ENCODE measurements at regions not wholly inside any gene's neighbourhood (a gene's known extent, or its start where the extent isn't known, plus 50 kb on each side); places are given as distances from the start of the nearest gene placed in this dataset.

DNA sequence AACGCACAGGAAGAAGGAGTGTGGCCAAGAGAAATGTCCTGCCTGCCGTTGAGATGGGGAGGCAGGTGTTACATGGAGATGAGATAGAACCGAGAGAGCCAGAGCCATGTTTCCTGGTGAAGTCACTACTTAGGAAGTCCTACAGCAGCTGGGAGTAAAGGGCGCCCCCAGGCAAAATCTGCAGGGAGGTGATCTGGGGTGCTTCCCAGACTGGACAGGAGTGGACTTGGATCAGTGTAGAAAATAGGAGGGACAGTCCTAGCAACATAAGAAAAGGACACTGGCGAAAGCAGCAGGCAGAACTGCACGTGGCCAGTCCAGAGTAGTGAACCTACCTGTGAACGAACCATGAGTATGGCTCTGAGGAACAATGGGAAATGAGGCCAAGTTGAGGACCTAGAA, 85.3 kb downstream of the CD164 start:
- CTCF ChIA-PET = interaction anchor here (0.9 to 1.3 kb wide), 2 partner anchors 11 to 62 kb away, joined by 3 read pairs; no protein-coding TSS in a partner anchor
- Mint-ChIP-seq H3K36me3 (ENCODE audit: low read depth) (no peaks in the 10 kb centered on the region), H3K4me3 (no peak overlapping the region), H3K9me3 (no peaks in the 10 kb centered on the region), H3K4me1 (ENCODE audit: low read depth) (no peaks in the 10 kb centered on the region), H3K27me3 (peaks cover 7% of the 10 kb centered on the region), H3K27ac (no peak overlapping the region)
- intact Hi-C loops (cut with micrococcal nuclease) = no loop called here
- DNase-seq (no peak), ATAC-seq (no peak)
- no peak for TF ChIP-seq CTCF (IDR thresholded peaks at IDR 0.05)
- POLR2A ChIA-PET = no interaction called here

DNA sequence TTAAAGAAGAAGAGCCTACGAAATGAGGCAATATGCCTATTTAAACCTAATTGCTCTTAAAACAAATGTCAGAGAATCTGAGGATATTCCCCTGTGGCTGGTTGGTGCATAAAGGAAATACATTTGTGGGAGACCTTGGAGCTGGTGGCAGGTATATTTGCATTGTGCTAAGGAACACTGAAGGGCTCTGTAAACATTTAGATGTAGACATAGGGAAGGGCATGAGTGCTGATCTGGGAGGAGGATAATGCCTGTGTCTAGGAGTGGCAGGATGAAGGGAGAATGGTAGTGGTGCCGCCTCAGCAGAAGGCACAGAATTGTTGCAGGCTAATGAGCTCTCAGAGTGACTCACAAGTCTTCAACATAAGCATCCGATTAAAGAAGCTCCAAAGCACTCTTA, 85.8 kb downstream of the CD164 start:
- peaks cover 7% of the 10 kb centered on the region for H3K27me3 Mint-ChIP-seq
- intact Hi-C loops (cut with micrococcal nuclease) = no loop called here
- ChIA-PET CTCF (interaction anchor here (0.9 to 1.3 kb wide), 3 partner anchors 12 to 119 kb away, joined by 3 read pairs; no protein-coding TSS in a partner anchor), POLR2A (no interaction called here)
- no peak overlapping the region for H3K4me3 Mint-ChIP-seq
- no peaks in the 10 kb centered on the region for H3K4me1 Mint-ChIP-seq (ENCODE audit: low read depth)
- no peaks in the 10 kb centered on the region for H3K9me3 Mint-ChIP-seq
- no peak for TF ChIP-seq CTCF (IDR thresholded peaks at IDR 0.05)
- DNase-seq (no peak), ATAC-seq (no peak)
- no peak overlapping the region for H3K27ac Mint-ChIP-seq
- H3K36me3 Mint-ChIP-seq (ENCODE audit: low read depth) = no peaks in the 10 kb centered on the region

GRCh38 chr6:109295774-109296156, 86.5 kb downstream of the CD164 start:
- H3K4me3 Mint-ChIP-seq = no peak overlapping the region
- CTCF ChIA-PET = interaction anchor here (1.0 to 1.3 kb wide), 3 partner anchors 11 to 118 kb away, joined by 3 to 4 read pairs (median 3); no protein-coding TSS in a partner anchor
- intact Hi-C loops (cut with micrococcal nuclease) = no loop called here

DNA sequence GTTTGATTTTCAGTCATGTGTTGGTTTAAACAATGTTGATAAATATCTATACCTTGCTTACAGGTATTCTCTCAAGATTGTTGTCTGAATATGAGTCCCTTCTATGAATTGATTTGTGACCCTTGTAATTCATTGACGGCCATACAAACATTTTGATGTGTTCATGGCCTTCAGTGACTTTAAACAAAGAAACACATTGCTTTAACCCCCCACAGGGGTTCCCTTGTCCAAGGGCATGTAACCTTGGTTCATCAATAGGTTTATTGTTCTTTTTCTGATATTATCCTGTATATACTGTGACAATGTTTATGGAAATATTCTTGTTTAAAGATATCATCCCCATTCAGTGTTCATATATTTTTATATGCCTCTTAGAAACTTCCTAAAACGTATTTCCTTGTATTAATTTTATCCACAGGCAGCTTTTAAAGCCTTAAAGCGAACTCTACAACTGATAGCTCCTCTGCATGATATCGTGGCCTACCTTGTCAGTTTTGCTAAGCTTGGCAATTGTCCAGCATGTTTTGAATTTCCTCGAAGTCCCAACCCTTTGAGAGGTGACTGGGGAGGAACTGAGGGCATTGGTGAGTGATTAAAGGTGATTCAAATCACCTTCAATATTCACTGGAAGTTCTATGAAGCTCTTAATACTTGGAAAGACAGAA, 87.0 kb downstream of the CD164 start:
- Mint-ChIP-seq H3K27me3 (peaks cover 4% of the 10 kb centered on the region), H3K36me3 (ENCODE audit: low read depth) (no peaks in the 10 kb centered on the region), H3K4me1 (ENCODE audit: low read depth) (no peaks in the 10 kb centered on the region), H3K27ac (no peak overlapping the region), H3K9me3 (no peaks in the 10 kb centered on the region), H3K4me3 (no peak overlapping the region)
- no peak for DNase-seq
- CTCF ChIA-PET = interaction anchor here (1.0 to 1.1 kb wide), 2 partner anchors 11 to 117 kb away, joined by 3 to 4 read pairs; no protein-coding TSS in a partner anchor
- intact Hi-C loops (cut with micrococcal nuclease) = no loop called here
- no peak for TF ChIP-seq CTCF (IDR thresholded peaks at IDR 0.05)
- POLR2A ChIA-PET = no interaction called here
- no peak for ATAC-seq

More at GRCh38 chr6:109295774-109296156, 86.5 kb downstream of the CD164 start:
- Mint-ChIP-seq H3K36me3 (ENCODE audit: low read depth) (no peaks in the 10 kb centered on the region), H3K4me1 (ENCODE audit: low read depth) (no peaks in the 10 kb centered on the region), H3K27me3 (peaks cover 7% of the 10 kb centered on the region), H3K27ac (no peak overlapping the region), H3K9me3 (no peaks in the 10 kb centered on the region)
- POLR2A ChIA-PET = no interaction called here
- DNase-seq = no peak
- no peak for TF ChIP-seq CTCF (IDR thresholded peaks at IDR 0.05)
- no peak for ATAC-seq

GRCh38 chr6:109292983-109293586, 89.2 kb downstream of the CD164 start:
- Mint-ChIP-seq H3K4me1 (ENCODE audit: low read depth) (no peaks in the 10 kb centered on the region), H3K36me3 (ENCODE audit: low read depth) (no peaks in the 10 kb centered on the region), H3K9me3 (no peaks in the 10 kb centered on the region), H3K27me3 (peaks cover 1% of the 10 kb centered on the region), H3K4me3 (no peak overlapping the region), H3K27ac (no peak overlapping the region)
- ChIA-PET CTCF (no interaction called here), POLR2A (no interaction called here)
- no peak for TF ChIP-seq CTCF (IDR thresholded peaks at IDR 0.05)
- intact Hi-C loops (cut with micrococcal nuclease) = no loop called here
- no peak for DNase-seq
- ATAC-seq = no peak

Measured in activated CD8-positive, alpha-beta T cell treated with anti-CD3 and anti-CD28 coated beads for 36 hours (primary cell).